Glutamatergic neuron (in vitro differentiated cells): ENCODE measurements at regions not wholly inside any gene's neighbourhood (a gene's known extent, or its start where the extent isn't known, plus 50 kb on each side); places are given as distances from the start of the nearest gene placed in this dataset.

Experiments used
- DNase-seq: peaks from one replicate; pipeline ENCODE4 v3.0.0; 2022
- H3K27ac Mint-ChIP-seq: one replicate; pipeline ENCODE4 v1.8.0; 2020; ENCODE audit warnings: mild to moderate bottlenecking, mixed read lengths, inconsistent platforms; ENCODE audit not compliant: unreplicated experiment
- H3K27me3 Mint-ChIP-seq: one replicate; pipeline ENCODE4 v1.8.0; 2020; ENCODE audit warnings: mild to moderate bottlenecking, moderate library complexity, mixed read lengths, inconsistent platforms; ENCODE audit not compliant: unreplicated experiment
- H3K36me3 Mint-ChIP-seq: one replicate; pipeline ENCODE4 v1.8.0; 2020; ENCODE audit warnings: mild to moderate bottlenecking, mixed read lengths, inconsistent platforms; ENCODE audit not compliant: unreplicated experiment
- H3K4me1 Mint-ChIP-seq: one replicate; pipeline ENCODE4 v1.8.0; 2020; ENCODE audit warnings: mild to moderate bottlenecking, low read depth, mixed read lengths, inconsistent platforms; ENCODE audit not compliant: unreplicated experiment
- H3K4me3 Mint-ChIP-seq: one replicate; pipeline ENCODE4 v1.8.0; 2020; ENCODE audit warnings: mild to moderate bottlenecking, mixed read lengths, inconsistent platforms; ENCODE audit not compliant: unreplicated experiment
- H3K9me3 Mint-ChIP-seq: one replicate; pipeline ENCODE4 v1.8.0; 2020; ENCODE audit warnings: mild to moderate bottlenecking, moderate library complexity, mixed read lengths, inconsistent platforms; ENCODE audit not compliant: unreplicated experiment
- TF ChIP-seq, protein P1 (sequence below): fragments of 200-600 bp; sonication (generic); IDR thresholded peaks from one replicate; pipeline ENCODE4 v1.5.0; 2021; ENCODE audit not compliant: partially characterized antibody, unreplicated experiment

DNA sequence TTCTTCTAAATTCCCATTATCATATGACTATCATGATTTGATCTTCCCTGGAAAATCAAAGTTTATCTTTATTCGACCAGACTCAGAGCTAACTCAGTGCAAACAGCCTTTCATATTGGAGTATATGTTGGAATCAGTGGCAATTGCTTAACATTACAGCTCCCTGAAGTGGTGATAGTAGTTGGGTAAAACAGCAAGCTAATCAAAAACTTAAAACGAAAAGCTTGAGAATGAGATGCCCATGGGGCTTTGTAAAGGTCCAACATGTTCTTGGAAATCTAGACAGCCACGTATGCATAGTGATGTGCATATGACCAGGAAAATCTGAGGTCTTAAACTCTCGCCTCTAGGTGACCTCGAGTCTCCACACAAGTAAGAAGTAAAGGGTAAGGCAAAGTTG lies 437.6 kb downstream of the KIF16B start:
- Mint-ChIP-seq H3K4me1 (peaks cover 3% of the 10 kb centered on the region), H3K9me3 (peaks cover 3% of the 10 kb centered on the region), H3K36me3 (no peaks in the 10 kb centered on the region), H3K27me3 (no peaks in the 10 kb centered on the region), H3K27ac (no peak overlapping the region), H3K4me3 (no peak overlapping the region)
- no peak for DNase-seq
- TF ChIP-seq, protein P1, sequence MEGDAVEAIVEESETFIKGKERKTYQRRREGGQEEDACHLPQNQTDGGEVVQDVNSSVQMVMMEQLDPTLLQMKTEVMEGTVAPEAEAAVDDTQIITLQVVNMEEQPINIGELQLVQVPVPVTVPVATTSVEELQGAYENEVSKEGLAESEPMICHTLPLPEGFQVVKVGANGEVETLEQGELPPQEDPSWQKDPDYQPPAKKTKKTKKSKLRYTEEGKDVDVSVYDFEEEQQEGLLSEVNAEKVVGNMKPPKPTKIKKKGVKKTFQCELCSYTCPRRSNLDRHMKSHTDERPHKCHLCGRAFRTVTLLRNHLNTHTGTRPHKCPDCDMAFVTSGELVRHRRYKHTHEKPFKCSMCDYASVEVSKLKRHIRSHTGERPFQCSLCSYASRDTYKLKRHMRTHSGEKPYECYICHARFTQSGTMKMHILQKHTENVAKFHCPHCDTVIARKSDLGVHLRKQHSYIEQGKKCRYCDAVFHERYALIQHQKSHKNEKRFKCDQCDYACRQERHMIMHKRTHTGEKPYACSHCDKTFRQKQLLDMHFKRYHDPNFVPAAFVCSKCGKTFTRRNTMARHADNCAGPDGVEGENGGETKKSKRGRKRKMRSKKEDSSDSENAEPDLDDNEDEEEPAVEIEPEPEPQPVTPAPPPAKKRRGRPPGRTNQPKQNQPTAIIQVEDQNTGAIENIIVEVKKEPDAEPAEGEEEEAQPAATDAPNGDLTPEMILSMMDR = no peak

DNA sequence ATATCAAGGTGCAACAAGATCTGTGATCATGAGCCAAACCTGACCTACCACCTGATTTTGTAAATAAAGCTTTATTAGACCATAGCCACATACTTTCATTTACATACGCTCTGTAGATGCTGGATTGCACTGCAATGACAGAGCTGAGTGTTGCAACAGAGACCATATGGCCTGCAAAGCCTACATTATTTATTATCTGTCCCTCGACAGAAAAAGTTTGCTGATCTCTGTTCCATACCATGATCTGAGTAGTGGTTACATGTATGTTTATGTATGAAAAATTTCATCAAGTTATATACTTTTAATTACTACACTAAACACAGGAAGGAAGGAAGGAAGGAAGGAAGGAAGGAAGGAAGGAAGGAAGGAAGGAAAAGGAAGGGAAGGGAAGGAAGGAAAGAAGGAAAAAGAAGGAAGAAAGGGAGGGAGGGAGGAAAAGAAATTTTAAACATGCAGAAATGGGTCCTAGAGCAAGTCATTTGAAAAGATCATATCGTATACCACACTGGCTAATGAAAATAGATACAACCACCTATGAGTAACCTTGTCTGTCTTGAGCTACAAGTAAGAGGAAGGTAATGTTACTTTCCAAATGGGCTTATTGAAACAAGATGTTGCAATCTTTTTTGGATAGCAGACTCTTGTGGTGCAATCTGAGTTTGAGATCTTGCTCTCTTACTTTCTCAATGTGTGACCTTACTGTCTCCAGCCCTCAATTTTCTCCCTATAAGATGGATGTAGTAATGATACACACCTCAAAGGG lies 441.0 kb downstream of the KIF16B start:
- TF ChIP-seq, protein P1 = no peak
- Mint-ChIP-seq H3K27ac (no peak overlapping the region), H3K4me3 (no peak overlapping the region), H3K4me1 (peaks cover 3% of the 10 kb centered on the region), H3K36me3 (peaks cover 3% of the 10 kb centered on the region), H3K27me3 (no peaks in the 10 kb centered on the region), H3K9me3 (peaks cover 4% of the 10 kb centered on the region)
- DNase-seq = no peak

DNA sequence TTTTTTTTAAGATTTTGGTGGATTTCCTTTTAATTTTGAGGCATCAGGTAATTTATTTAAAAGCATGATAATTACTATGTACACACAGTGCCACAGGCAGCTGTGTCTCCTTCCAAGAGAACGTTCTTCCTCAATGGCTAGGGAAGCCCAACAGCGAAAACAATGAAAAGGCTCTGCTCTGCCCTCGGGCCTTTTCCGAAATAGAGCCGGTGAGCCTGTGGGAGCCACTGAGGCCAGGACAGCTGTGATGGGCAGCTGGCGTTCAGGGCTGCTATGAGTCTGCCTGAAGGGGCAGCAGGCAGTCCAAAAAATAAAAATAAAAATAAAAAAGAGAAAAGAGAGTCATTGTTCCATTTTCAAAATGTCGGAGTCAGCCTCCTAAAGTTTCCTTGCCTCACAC lies 443.8 kb downstream of the KIF16B start:
- H3K27me3 Mint-ChIP-seq = no peaks in the 10 kb centered on the region
- no peak overlapping the region for H3K4me3 Mint-ChIP-seq
- TF ChIP-seq, protein P1 = no peak
- peaks cover 4% of the 10 kb centered on the region for H3K9me3 Mint-ChIP-seq
- H3K4me1 Mint-ChIP-seq = peaks cover 3% of the 10 kb centered on the region
- peaks cover 3% of the 10 kb centered on the region for H3K36me3 Mint-ChIP-seq
- no peak for DNase-seq
- H3K27ac Mint-ChIP-seq = no peak overlapping the region

DNA sequence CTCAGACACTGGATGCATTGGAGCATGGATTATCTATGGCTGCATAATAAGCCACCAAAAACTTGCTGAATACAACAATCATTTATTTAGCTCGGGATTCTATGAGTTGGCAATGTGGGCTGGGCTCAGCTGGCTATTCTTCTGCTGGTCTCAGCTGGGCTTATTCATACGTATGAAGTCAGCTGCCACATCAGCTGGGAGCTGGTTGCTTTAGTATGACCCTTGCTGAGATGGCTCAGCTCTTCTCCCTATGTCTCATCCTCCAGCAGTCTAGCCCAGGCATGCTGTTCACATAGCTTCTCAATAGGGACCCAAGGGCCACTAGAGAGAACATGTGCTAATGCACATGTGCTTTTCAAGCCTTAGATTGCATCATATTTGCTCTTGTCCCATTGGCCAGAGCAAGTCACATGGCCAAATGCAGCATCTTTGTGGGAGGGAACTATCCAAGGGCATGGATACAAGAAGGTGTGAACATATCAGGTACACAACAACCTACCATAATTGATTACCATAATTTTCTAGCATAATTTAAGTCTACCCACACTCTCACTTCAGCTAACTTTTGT lies 444.6 kb downstream of the KIF16B start:
- peaks cover 3% of the 10 kb centered on the region for H3K36me3 Mint-ChIP-seq
- H3K4me3 Mint-ChIP-seq = no peak overlapping the region
- TF ChIP-seq, protein P1 = no peak
- no peak for DNase-seq
- peaks cover 3% of the 10 kb centered on the region for H3K4me1 Mint-ChIP-seq
- H3K9me3 Mint-ChIP-seq = peaks cover 2% of the 10 kb centered on the region
- no peaks in the 10 kb centered on the region for H3K27me3 Mint-ChIP-seq
- H3K27ac Mint-ChIP-seq = no peak overlapping the region

DNA sequence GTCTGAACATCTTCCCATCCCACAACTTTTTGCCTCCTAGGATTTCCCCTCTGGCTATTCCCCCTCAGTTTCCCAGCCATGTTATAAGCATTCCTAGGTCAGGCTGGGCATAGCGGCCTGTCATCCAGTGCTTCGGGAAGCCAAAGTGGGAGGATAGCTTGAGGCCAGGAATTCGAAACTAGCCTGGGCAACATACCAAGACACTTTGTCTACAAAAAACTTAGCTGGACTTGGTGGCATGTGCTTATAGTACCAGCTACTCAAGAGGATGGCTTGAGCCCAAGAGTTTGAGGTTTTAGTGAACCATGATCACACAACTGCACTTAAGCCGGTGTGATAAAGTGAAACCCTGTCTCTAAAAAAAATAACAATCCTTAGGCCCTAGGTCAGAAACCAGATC lies 447.4 kb downstream of the KIF16B start:
- no peak overlapping the region for H3K4me3 Mint-ChIP-seq
- H3K36me3 Mint-ChIP-seq = peaks cover 3% of the 10 kb centered on the region
- H3K27me3 Mint-ChIP-seq = no peaks in the 10 kb centered on the region
- H3K27ac Mint-ChIP-seq = no peak overlapping the region
- TF ChIP-seq, protein P1 = no peak
- no peak for DNase-seq
- H3K4me1 Mint-ChIP-seq = no peaks in the 10 kb centered on the region
- H3K9me3 Mint-ChIP-seq = peaks cover 2% of the 10 kb centered on the region
